ENCODE measurements at regions not wholly inside any gene's neighbourhood (a gene's known extent, or its start where the extent isn't known, plus 50 kb on each side); places are given as distances from the start of the nearest gene placed in this dataset.
A peak's percentile ranks its signal among the peaks of the same experiment; 100 is the strongest.

GRCh38 chr16:85393674-85394451 lies 219.3 kb upstream of the GSE1 start:
- Histone ChIP-seq H3K27me3 (replicated peaks; ENCODE audit: insufficient read depth) (no peaks in the 10 kb centered on the region), H3F3A (ENCODE audit: insufficient read depth) (peaks cover 25% of the 10 kb centered on the region), H2AFZ (no peak overlapping the region), H3K9ac (no peak overlapping the region), H3K36me3 (ENCODE audit: low read depth) (no peaks in the 10 kb centered on the region), H3K4me3 (no peak overlapping the region), H3K9me2 (ENCODE audit: insufficient read depth) (no peaks in the 10 kb centered on the region), H3K79me2 (ENCODE audit: insufficient read depth) (peaks cover 77% of the 10 kb centered on the region), H4K20me1 (ENCODE audit: insufficient read depth) (no peaks in the 10 kb centered on the region), H3K27ac (no peak overlapping the region), H3K4me1 (ENCODE audit: insufficient read depth) (peaks cover 41% of the 10 kb centered on the region), H3K9me3 (ENCODE audit: low read depth) (no peaks in the 10 kb centered on the region), H3K4me2 (ENCODE audit: unreplicated experiment) (no peak overlapping the region)
- WGBS, 2 experiments (ENCODE audit: low coverage in 1 of 2, low lambda C conversion rate in 2 of 2, missing lambda C conversion rate in 2 of 2), result 60 to 63% methylated on average over 21 to 32 of the region's 34 CpGs
- DNase-seq, result peak; percentile 64
- in situ Hi-C loops (cut with MboI), result no loop called here
- TF ChIP-seq EZH2 (IDR thresholded peaks at IDR 0.05; ENCODE audit: insufficient read depth, poor library complexity, severe bottlenecking) (no peak), EZH2phosphoT487 (IDR thresholded peaks at IDR 0.05; ENCODE audit: insufficient read depth, low read depth) (no peak)

GRCh38 chr16:85394456-85395206 lies 218.5 kb upstream of the GSE1 start:
- H3K27me3 ChIP-seq (replicated peaks; ENCODE audit: insufficient read depth), result no peaks in the 10 kb centered on the region
- H3K9ac ChIP-seq, result peak overlapping the region; percentile 31
- H3K4me2 ChIP-seq (ENCODE audit: unreplicated experiment), result peak overlapping the region; percentile 25
- in situ Hi-C loops (cut with MboI), result no loop called here
- H3K4me1 ChIP-seq (ENCODE audit: insufficient read depth), result peaks cover 41% of the 10 kb centered on the region
- DNase-seq, result no peak
- no peaks in the 10 kb centered on the region for H4K20me1 ChIP-seq (ENCODE audit: insufficient read depth)
- H3F3A ChIP-seq (ENCODE audit: insufficient read depth), result peaks cover 25% of the 10 kb centered on the region
- H3K4me3 ChIP-seq, result no peak overlapping the region
- H3K9me3 ChIP-seq (ENCODE audit: low read depth), result no peaks in the 10 kb centered on the region
- peaks cover 78% of the 10 kb centered on the region for H3K79me2 ChIP-seq (ENCODE audit: insufficient read depth)
- H3K27ac ChIP-seq, result peak overlapping the region; percentile 71
- WGBS, 2 experiments (ENCODE audit: low coverage in 1 of 2, low lambda C conversion rate in 2 of 2, missing lambda C conversion rate in 2 of 2), result 86 to 88% methylated on average over 21 of the region's 21 CpGs
- TF ChIP-seq EZH2 (IDR thresholded peaks at IDR 0.05; ENCODE audit: insufficient read depth, poor library complexity, severe bottlenecking), result no peak
- no peak for TF ChIP-seq EZH2phosphoT487 (IDR thresholded peaks at IDR 0.05; ENCODE audit: insufficient read depth, low read depth)
- no peaks in the 10 kb centered on the region for H3K9me2 ChIP-seq (ENCODE audit: insufficient read depth)
- no peak overlapping the region for H2AFZ ChIP-seq
- H3K36me3 ChIP-seq (ENCODE audit: low read depth), result no peaks in the 10 kb centered on the region

- Histone ChIP-seq H3K27me3 (replicated peaks; ENCODE audit: insufficient read depth) (no peaks in the 10 kb centered on the region), H3K36me3 (ENCODE audit: low read depth) (no peaks in the 10 kb centered on the region), H2AFZ (no peak overlapping the region), H3K9me3 (ENCODE audit: low read depth) (no peaks in the 10 kb centered on the region), H3K9ac (peak overlapping the region; percentile 80), H3K79me2 (ENCODE audit: insufficient read depth) (peaks cover 79% of the 10 kb centered on the region), H3K4me2 (ENCODE audit: unreplicated experiment) (peak overlapping the region; percentile 74), H3K4me3 (peak overlapping the region; percentile 54), H3K4me1 (ENCODE audit: insufficient read depth) (peaks cover 37% of the 10 kb centered on the region), H4K20me1 (ENCODE audit: insufficient read depth) (no peaks in the 10 kb centered on the region), H3K27ac (peak overlapping the region; percentile 93), H3F3A (ENCODE audit: insufficient read depth) (peaks cover 22% of the 10 kb centered on the region), H3K9me2 (ENCODE audit: insufficient read depth) (no peaks in the 10 kb centered on the region)
- DNase-seq, result peak; percentile 99
- WGBS, 2 experiments (ENCODE audit: low coverage in 1 of 2, low lambda C conversion rate in 2 of 2, missing lambda C conversion rate in 2 of 2), result 19 to 26% methylated on average over 18 to 25 of the region's 25 CpGs
- in situ Hi-C loops (cut with MboI), result no loop called here
- TF ChIP-seq EZH2 (IDR thresholded peaks at IDR 0.05; ENCODE audit: insufficient read depth, poor library complexity, severe bottlenecking) (no peak), EZH2phosphoT487 (IDR thresholded peaks at IDR 0.05; ENCODE audit: insufficient read depth, low read depth) (no peak)
These were observed 217.8 kb upstream of the GSE1 start for GRCh38 chr16:85395207-85395912.
